IPS-NIHi11 (cell line): ENCODE measurements at regions not wholly inside any gene's neighbourhood (a gene's known extent, or its start where the extent isn't known, plus 50 kb on each side); places are given as distances from the start of the nearest gene placed in this dataset.

Source experiments
- DNase-seq: peaks from one replicate; pipeline ENCODE4 v3.0.0; 2012; ENCODE audit warnings: mixed read lengths, low spot score

- DNase-seq: no peak
These were observed 64.6 kb downstream of the FOXB2 start for GRCh38 chr9:77084094-77084493.

- DNase-seq: no peak
These were observed 66.0 kb downstream of the FOXB2 start for GRCh38 chr9:77085416-77085815.

- no peak for DNase-seq
These were observed 68.1 kb downstream of the FOXB2 start for GRCh38 chr9:77087506-77087905.

GRCh38 chr9:77092536-77092935 is 73.1 kb downstream of the FOXB2 start:
- DNase-seq: peak; percentile 41

GRCh38 chr9:77094150-77094549 is 74.7 kb downstream of the FOXB2 start:
- no peak for DNase-seq

- DNase-seq: no peak
These were observed 77.9 kb downstream of the FOXB2 start for GRCh38 chr9:77097335-77097734.

GRCh38 chr9:77099388-77099787 is 77.9 kb upstream of the VPS13A start:
- no peak for DNase-seq

GRCh38 chr9:77111408-77111807 is 65.9 kb upstream of the VPS13A start:
- no peak for DNase-seq

- DNase-seq: peak; percentile 7
These were observed 51.7 kb upstream of the VPS13A start for GRCh38 chr9:77125665-77126064.

- DNase-seq: no peak
These were observed 50.3 kb upstream of the VPS13A start for GRCh38 chr9:77127071-77127470.
